ENCODE measurements at regions not wholly inside any gene's neighbourhood (a gene's known extent, or its start where the extent isn't known, plus 50 kb on each side); places are given as distances from the start of the nearest gene placed in this dataset.

DNA sequence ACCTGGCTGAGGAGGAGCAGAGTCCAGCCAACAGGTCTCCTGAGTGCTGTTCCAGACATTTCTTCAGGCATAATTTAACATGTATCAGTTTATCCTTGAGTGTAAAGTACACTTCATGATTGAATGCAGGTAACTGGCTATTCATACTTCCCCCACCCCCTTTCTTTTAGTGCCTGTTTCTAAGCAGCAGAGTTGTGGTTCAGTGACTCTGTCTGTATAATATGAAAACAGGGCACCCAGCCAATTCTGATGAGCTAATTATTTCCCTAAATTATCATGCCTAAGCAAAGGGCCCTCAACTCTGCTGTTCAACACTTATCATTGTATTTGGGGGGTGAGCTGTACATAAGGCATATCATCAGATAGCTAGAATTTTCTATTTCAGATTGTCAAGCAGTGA, 51.9 kb upstream of the ZSWIM6 start:
- Mint-ChIP-seq H3K27ac (no peak overlapping the region), H3K36me3 (no peaks in the 10 kb centered on the region), H3K9me3 (no peaks in the 10 kb centered on the region), H3K4me1 (peaks cover 14% of the 10 kb centered on the region), H3K4me3 (no peak overlapping the region), H3K27me3 (ENCODE audit: insufficient read depth, low read depth) (peaks cover 13% of the 10 kb centered on the region)
- no peaks in the 10 kb centered on the region for H3K27me3 ChIP-seq
- H3K4me3 ChIP-seq = no peak overlapping the region
- H2AFZ ChIP-seq (replicated peaks) = no peak overlapping the region
- no peak for DNase-seq (ENCODE audit: low spot score)
- no peaks in the 10 kb centered on the region for H3K36me3 ChIP-seq
- no peak overlapping the region for H3K4me2 ChIP-seq
- no peaks in the 10 kb centered on the region for H3K79me2 ChIP-seq (ENCODE audit: low read depth)
- H3K4me1 ChIP-seq = peaks cover 12% of the 10 kb centered on the region
- H4K20me1 ChIP-seq (ENCODE audit: low read depth) = no peaks in the 10 kb centered on the region
- H3F3A ChIP-seq (ENCODE audit: low read depth) = peaks cover 23% of the 10 kb centered on the region
- H3K9me3 ChIP-seq (ENCODE audit: low read depth) = no peaks in the 10 kb centered on the region
- no peak overlapping the region for H3K9ac ChIP-seq
- H3K27ac ChIP-seq = no peak overlapping the region
- TF ChIP-seq EZH2phosphoT487 (IDR thresholded peaks at IDR 0.05) (no peak), EZH2 (IDR thresholded peaks at IDR 0.05) (no peak)
- TF ChIP-seq, protein P1, sequence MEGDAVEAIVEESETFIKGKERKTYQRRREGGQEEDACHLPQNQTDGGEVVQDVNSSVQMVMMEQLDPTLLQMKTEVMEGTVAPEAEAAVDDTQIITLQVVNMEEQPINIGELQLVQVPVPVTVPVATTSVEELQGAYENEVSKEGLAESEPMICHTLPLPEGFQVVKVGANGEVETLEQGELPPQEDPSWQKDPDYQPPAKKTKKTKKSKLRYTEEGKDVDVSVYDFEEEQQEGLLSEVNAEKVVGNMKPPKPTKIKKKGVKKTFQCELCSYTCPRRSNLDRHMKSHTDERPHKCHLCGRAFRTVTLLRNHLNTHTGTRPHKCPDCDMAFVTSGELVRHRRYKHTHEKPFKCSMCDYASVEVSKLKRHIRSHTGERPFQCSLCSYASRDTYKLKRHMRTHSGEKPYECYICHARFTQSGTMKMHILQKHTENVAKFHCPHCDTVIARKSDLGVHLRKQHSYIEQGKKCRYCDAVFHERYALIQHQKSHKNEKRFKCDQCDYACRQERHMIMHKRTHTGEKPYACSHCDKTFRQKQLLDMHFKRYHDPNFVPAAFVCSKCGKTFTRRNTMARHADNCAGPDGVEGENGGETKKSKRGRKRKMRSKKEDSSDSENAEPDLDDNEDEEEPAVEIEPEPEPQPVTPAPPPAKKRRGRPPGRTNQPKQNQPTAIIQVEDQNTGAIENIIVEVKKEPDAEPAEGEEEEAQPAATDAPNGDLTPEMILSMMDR (IDR thresholded peaks at IDR 0.05) = no peak

DNA sequence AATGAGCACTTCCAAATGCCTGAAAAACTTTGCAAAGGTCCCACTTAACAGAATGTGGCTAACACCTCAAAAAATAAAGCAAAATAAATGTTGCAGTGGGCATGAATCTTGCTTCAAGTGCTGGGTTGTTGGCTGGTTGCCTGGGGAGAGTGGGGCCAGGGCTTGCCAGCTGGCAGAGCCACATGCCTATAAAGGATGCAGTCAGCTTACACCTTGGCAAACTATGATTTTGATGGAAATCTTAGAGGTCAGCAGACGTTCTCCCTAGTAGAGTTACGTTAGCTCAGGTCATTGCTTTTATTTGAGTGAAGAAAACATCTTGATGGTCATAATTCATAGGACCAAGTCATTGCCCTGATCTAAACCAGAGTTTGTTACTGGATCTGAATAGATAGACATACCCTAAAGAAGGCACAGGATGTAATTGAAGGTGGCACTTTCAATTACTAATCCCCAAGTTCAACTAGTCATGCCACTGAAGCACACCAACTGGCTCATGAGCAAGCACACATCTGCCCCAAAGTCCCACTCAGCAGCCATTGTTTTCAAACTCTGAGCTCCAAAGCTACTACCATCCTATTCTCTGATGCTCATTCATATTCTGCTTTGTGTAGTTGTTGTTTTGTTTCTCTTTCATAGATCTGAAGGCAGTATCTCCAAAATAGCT, 51.2 kb upstream of the ZSWIM6 start:
- no peaks in the 10 kb centered on the region for H3K36me3 ChIP-seq
- H3K4me3 Mint-ChIP-seq = no peak overlapping the region
- no peak overlapping the region for H3K9ac ChIP-seq
- H3K9me3 Mint-ChIP-seq = no peaks in the 10 kb centered on the region
- H3F3A ChIP-seq (ENCODE audit: low read depth) = peaks cover 23% of the 10 kb centered on the region
- H4K20me1 ChIP-seq (ENCODE audit: low read depth) = no peaks in the 10 kb centered on the region
- H3K4me3 ChIP-seq = no peak overlapping the region
- no peak overlapping the region for H3K4me2 ChIP-seq
- DNase-seq (ENCODE audit: low spot score) = no peak
- H3K4me1 ChIP-seq = peaks cover 12% of the 10 kb centered on the region
- H2AFZ ChIP-seq (replicated peaks) = no peak overlapping the region
- H3K27me3 ChIP-seq = no peaks in the 10 kb centered on the region
- H3K4me1 Mint-ChIP-seq = peaks cover 14% of the 10 kb centered on the region
- no peak overlapping the region for H3K27ac Mint-ChIP-seq
- H3K9me3 ChIP-seq (ENCODE audit: low read depth) = no peaks in the 10 kb centered on the region
- H3K79me2 ChIP-seq (ENCODE audit: low read depth) = no peaks in the 10 kb centered on the region
- TF ChIP-seq EZH2phosphoT487 (IDR thresholded peaks at IDR 0.05) (no peak), EZH2 (IDR thresholded peaks at IDR 0.05) (no peak)
- TF ChIP-seq, protein P1 (IDR thresholded peaks at IDR 0.05) = no peak
- peaks cover 8% of the 10 kb centered on the region for H3K27me3 Mint-ChIP-seq (ENCODE audit: insufficient read depth, low read depth)
- H3K36me3 Mint-ChIP-seq = no peaks in the 10 kb centered on the region
- no peak overlapping the region for H3K27ac ChIP-seq

DNA sequence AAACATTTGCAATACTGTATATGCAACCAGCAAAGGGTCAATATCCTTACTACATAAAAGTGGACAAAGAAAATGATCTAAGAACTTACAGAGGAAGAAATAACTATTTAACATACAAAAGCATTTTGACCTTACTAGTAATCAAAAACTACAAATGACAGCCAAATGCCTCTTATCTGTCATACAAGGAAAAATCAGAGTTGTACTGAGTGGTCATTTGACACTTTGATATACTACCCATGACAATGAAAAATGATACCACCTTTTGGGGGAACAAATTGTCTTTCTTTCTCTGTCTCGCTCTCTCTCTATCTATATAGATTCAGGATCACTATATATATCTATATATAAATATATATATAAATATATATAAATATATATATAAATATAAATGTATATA, 50.4 kb upstream of the ZSWIM6 start:
- H3K4me1 ChIP-seq = peaks cover 12% of the 10 kb centered on the region
- H3K4me2 ChIP-seq = no peak overlapping the region
- no peak overlapping the region for H3K27ac ChIP-seq
- H4K20me1 ChIP-seq (ENCODE audit: low read depth) = no peaks in the 10 kb centered on the region
- no peak overlapping the region for H3K27ac Mint-ChIP-seq
- no peaks in the 10 kb centered on the region for H3K36me3 Mint-ChIP-seq
- no peak overlapping the region for H3K4me3 ChIP-seq
- H3K27me3 Mint-ChIP-seq (ENCODE audit: insufficient read depth, low read depth) = peaks cover 7% of the 10 kb centered on the region
- no peaks in the 10 kb centered on the region for H3K27me3 ChIP-seq
- TF ChIP-seq, protein P1 (IDR thresholded peaks at IDR 0.05) = no peak
- TF ChIP-seq EZH2 (IDR thresholded peaks at IDR 0.05) (no peak), EZH2phosphoT487 (IDR thresholded peaks at IDR 0.05) (no peak)
- peaks cover 13% of the 10 kb centered on the region for H3K4me1 Mint-ChIP-seq
- no peak overlapping the region for H3K4me3 Mint-ChIP-seq
- no peaks in the 10 kb centered on the region for H3K9me3 Mint-ChIP-seq
- H3K9ac ChIP-seq = no peak overlapping the region
- H2AFZ ChIP-seq (replicated peaks) = no peak overlapping the region
- H3K9me3 ChIP-seq (ENCODE audit: low read depth) = no peaks in the 10 kb centered on the region
- H3K79me2 ChIP-seq (ENCODE audit: low read depth) = no peaks in the 10 kb centered on the region
- H3F3A ChIP-seq (ENCODE audit: low read depth) = peaks cover 22% of the 10 kb centered on the region
- no peaks in the 10 kb centered on the region for H3K36me3 ChIP-seq
- DNase-seq (ENCODE audit: low spot score) = no peak
